K562 (cell line): ENCODE measurements at regions not wholly inside any gene's neighbourhood (a gene's known extent, or its start where the extent isn't known, plus 50 kb on each side); places are given as distances from the start of the nearest gene placed in this dataset.
A peak's percentile ranks its signal among the peaks of the same experiment; 100 is the strongest.

Experiments
- ATAC-seq: fragments of 200-7000 bp; cut with Tn5 transposase; 3 replicates; pipeline ENCODE4 v1.9.1; 2020; ENCODE audit warnings: moderate library complexity
- BruUV-seq: library from RNA; stranded (reverse); fragments of 400-500 nt; replicated peaks from 2 replicates; lab custom pipeline; 2021; lab: Mats Ljungman, UMichigan
- CTCF ChIA-PET: fragments of 300-600 bp; formaldehyde crosslinking; extraction: SDS; loops from one replicate; lab custom pipeline; 2021; ENCODE audit warnings: low intra/inter-chr PET ratio; lab: Yijun Ruan, JAX
- POLR2A ChIA-PET: fragments of 300-600, 350-650 bp; sonication (Branson Sonifier 250); formaldehyde crosslinking; extraction: SDS; loops from one replicate; lab custom pipeline; 2021; ENCODE audit warnings: antibody characterized with exemption, inconsistent platforms; lab: Yijun Ruan, JAX
- DNase-seq, 4 experiments: peaks; one replicate each; pipeline versions ENCODE4 v3.0.0 to v3.0.0-alpha.2; 2011 to 2018; ENCODE audit warnings: low spot score in 3 of 4, mixed read lengths in 3 of 4; ENCODE audit errors: extremely low read depth in 1 of 4
- FAIRE-seq: peaks from 2 replicates; lab custom pipeline; 2011; peaks lifted over from hg19 to GRCh38; lab: Jason Lieb, UNC
- H2AFZ ChIP-seq: 2 replicates; pipeline ENCODE4 v1.6.0; 2011; ENCODE audit warnings: low read depth, low read length, control low read depth, inconsistent platforms
- H3K27ac ChIP-seq: fragments of 200-600 bp; 3 replicates; pipeline ENCODE4 v1.8.0; 2011; ENCODE audit warnings: low read depth, mild to moderate bottlenecking, control low read depth, inconsistent platforms, low read length, moderate library complexity, mixed read lengths; ENCODE audit errors: extremely low read depth
- H3K27me3 ChIP-seq, 2 experiments: fragments of 300-600 bp in 1 of 2; 2 replicates in 1 of 2; 3 replicates in 1 of 2; pipeline versions ENCODE4 v1.6.0 to v1.8.0; 2011; ENCODE audit warnings: inconsistent platforms in 2 of 2, low read length in 2 of 2, mild to moderate bottlenecking in 1 of 2, mixed read lengths in 1 of 2, moderate library complexity in 1 of 2; ENCODE audit not compliant: control insufficient read depth in 2 of 2, insufficient read depth in 2 of 2
- H3K36me3 ChIP-seq: fragments of 300-600 bp; 3 replicates; pipeline ENCODE4 v1.8.0; 2011; ENCODE audit warnings: mild to moderate bottlenecking, low read length, inconsistent platforms; ENCODE audit not compliant: control insufficient read depth, insufficient read depth
- H3K4me1 ChIP-seq, 2 experiments: fragments of 200-600 bp in 1 of 2; replicated peaks in 1 of 2; 2 replicates in 1 of 2; 3 replicates in 1 of 2; pipeline versions ENCODE4 v1.5.1 to v1.8.0; 2011; ENCODE audit warnings: inconsistent platforms in 2 of 2, low read length in 2 of 2, mild to moderate bottlenecking in 1 of 2, mixed read lengths in 1 of 2, moderate library complexity in 1 of 2; ENCODE audit not compliant: control insufficient read depth in 2 of 2, insufficient read depth in 2 of 2
- H3K4me2 ChIP-seq: 2 replicates; pipeline ENCODE4 v1.6.1; 2011; ENCODE audit warnings: low read length, control low read depth, inconsistent platforms, mixed read lengths; ENCODE audit not compliant: insufficient read depth
- H3K4me3 ChIP-seq: fragments of 200-600 bp; sonication (generic), shearing (Covaris generic); 2 replicates; pipeline ENCODE4 v1.5.1; 2016; ENCODE audit warnings: control low read depth, inconsistent platforms
- H3K79me2 ChIP-seq: fragments of 200-600 bp; 3 replicates; pipeline ENCODE4 v1.8.0; 2011; ENCODE audit warnings: low read length, inconsistent platforms; ENCODE audit not compliant: control insufficient read depth, insufficient read depth
- H3K9ac ChIP-seq, 2 experiments: 2 replicates each; pipeline versions ENCODE4 v1.6.0 to v1.6.1; 2011; ENCODE audit warnings: low read depth in 2 of 2, low read length in 2 of 2, control low read depth in 1 of 2, inconsistent platforms in 1 of 2, mild to moderate bottlenecking in 1 of 2, mixed read lengths in 1 of 2; ENCODE audit not compliant: insufficient read depth in 1 of 2
- H3K9me1 ChIP-seq: one replicate; pipeline ENCODE4 v1.6.0; 2011; ENCODE audit warnings: inconsistent platforms, mild to moderate bottlenecking, low read length, moderate library complexity; ENCODE audit not compliant: control insufficient read depth, insufficient read depth
- H3K9me3 ChIP-seq: replicated peaks from 2 replicates; pipeline ENCODE4 v1.5.1; 2011; ENCODE audit warnings: low read depth, low read length, inconsistent platforms; ENCODE audit not compliant: control insufficient read depth, insufficient read depth
- H4K20me1 ChIP-seq: replicated peaks from 2 replicates; pipeline ENCODE4 v1.6.1; 2011; ENCODE audit warnings: low read length, inconsistent platforms, mixed read lengths; ENCODE audit not compliant: control insufficient read depth, insufficient read depth
- CTCF ChIP-seq, 3 experiments: IDR thresholded peaks in 2 of 3; conservative IDR thresholded peaks in 1 of 3; 2 replicates each; pipeline ENCODE4 v1.5.1; 2011 to 2012; ENCODE audit warnings: low read length in 3 of 3, mild to moderate bottlenecking in 3 of 3, control low read depth in 2 of 3, improper control_type of control experiment in 1 of 3, inconsistent platforms in 1 of 3, low read depth in 1 of 3, mixed read lengths in 1 of 3, moderate library complexity in 1 of 3; ENCODE audit not compliant: insufficient read depth in 2 of 3
- GABPB1 ChIP-seq: sonication (generic); formaldehyde crosslinking; IDR thresholded peaks from 2 replicates; pipeline ENCODE4 v1.8.0; 2022; ENCODE audit warnings: mild to moderate bottlenecking, missing genetic modification reagents
- HDAC1 ChIP-seq, 2 experiments: fragments of 450-650 bp; IDR thresholded peaks; 2 replicates each; pipeline ENCODE4 v1.6.1; 2016 to 2017; ENCODE audit warnings: inconsistent platforms in 1 of 2, mild to moderate bottlenecking in 1 of 2, moderate library complexity in 1 of 2
- HDAC2 ChIP-seq: fragments of 450-650 bp; IDR thresholded peaks from 2 replicates; pipeline ENCODE4 v1.6.1; 2016; ENCODE audit warnings: mild to moderate bottlenecking
- HES1 ChIP-seq: fragments of 450-650 bp; IDR thresholded peaks from 2 replicates; pipeline ENCODE4 v1.6.1; 2016; ENCODE audit warnings: low read depth, mild to moderate bottlenecking, moderate library complexity
- KDM1A ChIP-seq, 2 experiments: fragments of 450-650 bp; IDR thresholded peaks; 2 replicates each; pipeline ENCODE4 v1.6.1; 2016; ENCODE audit warnings: mild to moderate bottlenecking in 2 of 2
- L3MBTL2 ChIP-seq: fragments of 450-650 bp; IDR thresholded peaks from 2 replicates; pipeline ENCODE4 v1.6.1; 2016; ENCODE audit warnings: mild to moderate bottlenecking, moderate library complexity
- MEIS2 ChIP-seq: fragments of 450-650 bp; IDR thresholded peaks from 2 replicates; pipeline ENCODE4 v1.6.1; 2014; ENCODE audit warnings: mild to moderate bottlenecking; ENCODE audit not compliant: partially characterized antibody
- MNT ChIP-seq, 2 experiments: fragments of 450-650 bp; conservative IDR thresholded peaks; 2 replicates each; pipeline ENCODE4 v1.6.1; 2017; ENCODE audit warnings: mild to moderate bottlenecking in 2 of 2, moderate library complexity in 2 of 2
- RCOR1 ChIP-seq, 2 experiments: IDR thresholded peaks; 2 replicates each; pipeline ENCODE4 v1.6.1; 2012; ENCODE audit warnings: low read depth in 2 of 2, low read length in 2 of 2, borderline replicate concordance in 1 of 2, improper control_type of control experiment in 1 of 2
- SIX5 ChIP-seq, 2 experiments: IDR thresholded peaks; 2 replicates each; pipeline ENCODE4 v1.6.1; 2011; ENCODE audit warnings: low read length in 2 of 2, borderline replicate concordance in 1 of 2, low read depth in 1 of 2, mild to moderate bottlenecking in 1 of 2, moderate library complexity in 1 of 2; ENCODE audit not compliant: insufficient read depth in 1 of 2
- STAT5A ChIP-seq: IDR thresholded peaks from 2 replicates; pipeline ENCODE4 v1.6.1; 2012; ENCODE audit warnings: low read length, inconsistent platforms, borderline replicate concordance
- TBL1XR1 ChIP-seq, 2 experiments: IDR thresholded peaks; 2 replicates each; pipeline ENCODE4 v1.6.1; 2012; ENCODE audit warnings: improper control_type of control experiment in 2 of 2, low read length in 2 of 2, mild to moderate bottlenecking in 1 of 2
- THAP12 ChIP-seq: fragments of 250-450 bp; sonication (Bioruptor Pico); IDR thresholded peaks from 2 replicates; pipeline ENCODE4 v1.9.0; 2021; ENCODE audit warnings: mild to moderate bottlenecking, inconsistent platforms
- ZNF124 ChIP-seq: sonication (generic); formaldehyde crosslinking; IDR thresholded peaks from 2 replicates; pipeline ENCODE4 v1.8.1; 2022; ENCODE audit warnings: missing genetic modification reagents
- ZNF165 ChIP-seq: fragments of 250-450 bp; sonication (Bioruptor Pico); IDR thresholded peaks from 2 replicates; pipeline ENCODE4 v1.4.0; 2020; ENCODE audit warnings: borderline replicate concordance
- ZNF57 ChIP-seq: fragments of 450-650 bp; formaldehyde crosslinking; IDR thresholded peaks from 2 replicates; pipeline ENCODE4 v1.4.0; 2020; ENCODE audit warnings: mild to moderate bottlenecking, moderate library complexity
- WGBS: fragments of 100-300 bp; shearing (Covaris generic); methylation state at CpG from one replicate; pipeline ENCODE4 v1.1.6; 2016; ENCODE audit warnings: low coverage, mixed read lengths; ENCODE audit not compliant: insufficient coverage; ENCODE audit errors: missing lambda C conversion rate; 5-methylcytosine and 5-hydroxymethylcytosine counted together
- in situ Hi-C: fragments of 300-500 bp; cut with MboI; formaldehyde crosslinking; loops from 4 replicates; pipeline ENCODE4 v1.15.0; 2018; ENCODE audit warnings: inconsistent platforms, mixed read lengths
- intact Hi-C: fragments of 100-400 bp; cut with micrococcal nuclease; formaldehyde crosslinking; loops from 2 replicates; pipeline ENCODE4 v1.14.2; 2022

GRCh38 chr6:11412616-11413015 is 124.9 kb upstream of the TMEM170B start:
- no peak for FAIRE-seq
- H3K27ac ChIP-seq: no peak overlapping the region
- no peak overlapping the region for H3K4me2 ChIP-seq
- no peaks in the 10 kb centered on the region for H3K79me2 ChIP-seq
- BruUV-seq: no TSS peak
- ChIA-PET CTCF (no interaction called here), POLR2A (interaction anchor here (0.6 to 1.1 kb wide), 2 partner anchors 15 to 730 kb away, joined by 3 read pairs; no protein-coding TSS in a partner anchor)
- no peak for DNase-seq
- ATAC-seq: no peak
- in situ Hi-C loops: no loop called here
- no peaks in the 10 kb centered on the region for H3K9me3 ChIP-seq
- H3K4me3 ChIP-seq: no peak overlapping the region
- WGBS: 5% methylated on average over 3 of the region's 3 CpGs
- no peak overlapping the region for H3K9ac ChIP-seq
- H3K9me1 ChIP-seq: no peaks in the 10 kb centered on the region
- H4K20me1 ChIP-seq: no peaks in the 10 kb centered on the region
- intact Hi-C loops: no loop called here
- no peaks in the 10 kb centered on the region for H3K27me3 ChIP-seq
- no peak overlapping the region for H2AFZ ChIP-seq
- H3K36me3 ChIP-seq: no peaks in the 10 kb centered on the region
- peaks cover 0 to 7% of the 10 kb centered on the region in 2 experiments; a peak in 1 of 5 replicates for H3K4me1 ChIP-seq
- TF ChIP-seq ZNF165 (CRISPR knock-in tag): no peak
- TF ChIP-seq THAP12 (CRISPR knock-in tag): no peak
- no peak for TF ChIP-seq ZNF124 (CRISPR knock-in tag)
- TF ChIP-seq TBL1XR1 (IDR thresholded peaks at IDR 0.05; ENCODE audit: low read length in 2 of 2): peak in 1 of 2 experiments; percentile 52; a peak in 1 of 4 replicates
- TF ChIP-seq MNT (conservative IDR thresholded peaks at IDR 0.05): 0 out of 4 replicates have a peak, but pooled peaks of 1 of the 2 experiments have one; percentile 19
- TF ChIP-seq L3MBTL2: no peak
- TF ChIP-seq HES1: peak; percentile 74; the same call in 1 of the 2 replicates
- TF ChIP-seq STAT5A: peak; percentile 20; the same call in 1 of the 2 replicates
- peak; percentile 61; the same call in 1 of the 2 replicates for TF ChIP-seq HDAC2
- no peak for TF ChIP-seq CTCF (IDR thresholded peaks at IDR 0.05 in 2 of 3, conservative IDR thresholded peaks at IDR 0.05 in 1 of 3; ENCODE audit: insufficient read depth in 2 of 3, low read depth in 1 of 3, low read length in 3 of 3)
- TF ChIP-seq RCOR1 (IDR thresholded peaks at IDR 0.05; ENCODE audit: borderline replicate concordance in 1 of 2, low read depth in 2 of 2, low read length in 2 of 2): peak in 1 of 2 experiments; percentile 86; a peak in 1 of 4 replicates
- TF ChIP-seq SIX5 (IDR thresholded peaks at IDR 0.05; ENCODE audit: borderline replicate concordance in 1 of 2, insufficient read depth in 1 of 2, low read depth in 1 of 2, low read length in 2 of 2): no peak
- TF ChIP-seq ZNF57: no peak
- no peak for TF ChIP-seq GABPB1
- TF ChIP-seq KDM1A (IDR thresholded peaks at IDR 0.05): peak; percentile 41 to 69; a peak in 2 of 4 replicates
- peak in 1 of 2 experiments; percentile 25; a peak in 1 of 4 replicates for TF ChIP-seq HDAC1 (IDR thresholded peaks at IDR 0.05)
- peak; percentile 71 for TF ChIP-seq MEIS2
